ENCODE measurements at regions not wholly inside any gene's neighbourhood (a gene's known extent, or its start where the extent isn't known, plus 50 kb on each side); places are given as distances from the start of the nearest gene placed in this dataset.

- H3K4me1 ChIP-seq (ENCODE audit: low read depth), result no peaks in the 10 kb centered on the region
- no peak overlapping the region for H3K4me3 ChIP-seq
- no peaks in the 10 kb centered on the region for H3K9me3 ChIP-seq
- intact Hi-C loops (cut with DNase I, micrococcal nuclease), result no loop called here
- H3K36me3 ChIP-seq (ENCODE audit: low read depth), result no peaks in the 10 kb centered on the region
- TF ChIP-seq CTCF (IDR thresholded peaks at IDR 0.05), result no peak
- ATAC-seq (no peak), DNase-seq (no peak)
Observed at GRCh38 chr18:2083691-2084090, 487.6 kb downstream of the METTL4 start.

- H3K9me3 ChIP-seq, result no peaks in the 10 kb centered on the region
- no peak for TF ChIP-seq CTCF (IDR thresholded peaks at IDR 0.05)
Observed at GRCh38 chr18:2086439-2086838, 484.9 kb downstream of the METTL4 start.

GRCh38 chr18:2087877-2088673 is 483.2 kb downstream of the METTL4 start:
- DNase-seq, result no peak

More at GRCh38 chr18:2086439-2086838, 484.9 kb downstream of the METTL4 start:
- no peaks in the 10 kb centered on the region for H3K36me3 ChIP-seq (ENCODE audit: low read depth)
- intact Hi-C loops (cut with DNase I, micrococcal nuclease), result no loop called here
- no peaks in the 10 kb centered on the region for H3K4me1 ChIP-seq (ENCODE audit: low read depth)
- no peak overlapping the region for H3K4me3 ChIP-seq
- DNase-seq (no peak), ATAC-seq (no peak)

GRCh38 chr18:2089396-2089795 is 481.9 kb downstream of the METTL4 start:
- no peak for TF ChIP-seq CTCF (IDR thresholded peaks at IDR 0.05)
- intact Hi-C loops (cut with DNase I, micrococcal nuclease), result no loop called here
- DNase-seq (no peak), ATAC-seq (no peak)
- no peaks in the 10 kb centered on the region for H3K36me3 ChIP-seq (ENCODE audit: low read depth)
- H3K4me3 ChIP-seq, result no peak overlapping the region
- no peaks in the 10 kb centered on the region for H3K9me3 ChIP-seq
- H3K4me1 ChIP-seq (ENCODE audit: low read depth), result no peaks in the 10 kb centered on the region

More at GRCh38 chr18:2087877-2088673, 483.2 kb downstream of the METTL4 start:
- TF ChIP-seq CTCF (IDR thresholded peaks at IDR 0.05), result no peak
- no peaks in the 10 kb centered on the region for H3K9me3 ChIP-seq
- no peaks in the 10 kb centered on the region for H3K4me1 ChIP-seq (ENCODE audit: low read depth)
- no peak overlapping the region for H3K4me3 ChIP-seq
- intact Hi-C loops (cut with DNase I, micrococcal nuclease), result no loop called here
- no peak for ATAC-seq
- no peaks in the 10 kb centered on the region for H3K36me3 ChIP-seq (ENCODE audit: low read depth)

GRCh38 chr18:2091937-2092336 is 479.4 kb downstream of the METTL4 start:
- intact Hi-C loops (cut with DNase I, micrococcal nuclease), result no loop called here
- DNase-seq (no peak), ATAC-seq (no peak)

More at GRCh38 chr18:2091937-2092336, 479.4 kb downstream of the METTL4 start:
- Histone ChIP-seq H3K4me1 (ENCODE audit: low read depth) (no peaks in the 10 kb centered on the region), H3K4me3 (no peak overlapping the region), H3K36me3 (ENCODE audit: low read depth) (no peaks in the 10 kb centered on the region), H3K9me3 (no peaks in the 10 kb centered on the region)
- TF ChIP-seq CTCF (IDR thresholded peaks at IDR 0.05), result no peak

All from mucosa of descending colon (tissue), 3 donors.